ENCODE measurements at regions not wholly inside any gene's neighbourhood (a gene's known extent, or its start where the extent isn't known, plus 50 kb on each side); places are given as distances from the start of the nearest gene placed in this dataset.

GRCh38 chr5:81820318-81820636 lies 69.4 kb upstream of the SSBP2 start:
- TF ChIP-seq POLR2AphosphoS5 (IDR thresholded peaks at IDR 0.05; ENCODE audit: low read depth, low read length), result no peak
- TF ChIP-seq REST (IDR thresholded peaks at IDR 0.05; ENCODE audit: insufficient read depth in 1 of 2, low read depth in 2 of 2, low read length in 2 of 2), result no peak
- TF ChIP-seq SIN3A (IDR thresholded peaks at IDR 0.05; ENCODE audit: borderline replicate concordance, insufficient read depth, low read length), result no peak
- no peak for TF ChIP-seq TAF1 (IDR thresholded peaks at IDR 0.05; ENCODE audit: borderline replicate concordance, insufficient read depth, low read length)
- TF ChIP-seq FOXP2 (optimal IDR thresholded peaks at IDR 0.05; ENCODE audit: borderline replicate concordance, extremely low read depth, extremely low read length, insufficient read depth), result no peak

Data from PFSK-1 (cell line).